Islet of Langerhans (tissue), 1 donor: ENCODE measurements at regions not wholly inside any gene's neighbourhood (a gene's known extent, or its start where the extent isn't known, plus 50 kb on each side); places are given as distances from the start of the nearest gene placed in this dataset.
"Not testable (repeated sequence)": the region's sequence is repeated elsewhere in the genome, so short reads cannot be mapped to it uniquely, and the experiment has no call there.

Source experiments
- FAIRE-seq: peaks from one replicate; lab custom pipeline; 2011; peaks lifted over from hg19 to GRCh38; lab: Jason Lieb, UNC

- FAIRE-seq = no peak
These were observed 226.1 kb downstream of the TLE3 start for GRCh38 chr15:69871511-69872134.

DNA sequence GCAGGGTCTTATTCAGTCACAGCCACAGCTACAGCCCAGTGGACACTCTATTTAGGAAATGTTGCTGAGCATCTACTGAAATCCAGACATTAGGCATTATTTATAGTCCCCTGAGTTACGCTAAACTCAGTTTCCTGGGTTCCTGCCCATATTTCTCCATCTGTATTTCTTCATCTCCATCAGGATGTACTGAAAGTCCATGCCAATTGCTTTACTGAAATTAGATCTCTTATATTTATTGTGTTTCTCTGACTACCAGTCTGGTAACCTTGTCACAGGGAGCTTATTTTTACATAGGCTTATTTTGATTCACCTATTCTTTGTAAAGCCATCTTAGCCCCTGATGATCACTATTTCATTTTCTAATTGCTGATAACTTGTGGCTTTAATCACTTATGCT, 223.9 kb downstream of the TLE3 start:
- no peak for FAIRE-seq

DNA sequence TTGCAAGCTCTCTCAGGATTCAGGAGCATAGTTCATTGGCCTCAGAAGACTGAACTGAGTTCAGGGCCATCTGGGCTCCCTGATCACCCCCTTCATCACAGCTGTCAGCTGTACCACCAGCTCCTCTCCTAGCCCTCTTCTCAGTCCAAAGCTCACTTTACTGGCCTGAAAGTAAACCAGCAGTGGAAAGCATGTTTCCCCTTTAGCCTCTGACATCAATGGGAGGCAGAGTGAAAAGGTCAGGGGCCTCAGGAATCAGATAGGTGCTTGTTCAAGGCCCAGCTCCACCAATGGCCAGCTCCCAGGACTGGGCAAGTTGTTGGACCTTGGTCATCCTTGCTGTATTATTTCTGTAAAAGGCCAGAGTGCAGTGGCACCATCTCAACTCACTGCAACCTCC, 223.4 kb downstream of the TLE3 start:
- no peak for FAIRE-seq

DNA sequence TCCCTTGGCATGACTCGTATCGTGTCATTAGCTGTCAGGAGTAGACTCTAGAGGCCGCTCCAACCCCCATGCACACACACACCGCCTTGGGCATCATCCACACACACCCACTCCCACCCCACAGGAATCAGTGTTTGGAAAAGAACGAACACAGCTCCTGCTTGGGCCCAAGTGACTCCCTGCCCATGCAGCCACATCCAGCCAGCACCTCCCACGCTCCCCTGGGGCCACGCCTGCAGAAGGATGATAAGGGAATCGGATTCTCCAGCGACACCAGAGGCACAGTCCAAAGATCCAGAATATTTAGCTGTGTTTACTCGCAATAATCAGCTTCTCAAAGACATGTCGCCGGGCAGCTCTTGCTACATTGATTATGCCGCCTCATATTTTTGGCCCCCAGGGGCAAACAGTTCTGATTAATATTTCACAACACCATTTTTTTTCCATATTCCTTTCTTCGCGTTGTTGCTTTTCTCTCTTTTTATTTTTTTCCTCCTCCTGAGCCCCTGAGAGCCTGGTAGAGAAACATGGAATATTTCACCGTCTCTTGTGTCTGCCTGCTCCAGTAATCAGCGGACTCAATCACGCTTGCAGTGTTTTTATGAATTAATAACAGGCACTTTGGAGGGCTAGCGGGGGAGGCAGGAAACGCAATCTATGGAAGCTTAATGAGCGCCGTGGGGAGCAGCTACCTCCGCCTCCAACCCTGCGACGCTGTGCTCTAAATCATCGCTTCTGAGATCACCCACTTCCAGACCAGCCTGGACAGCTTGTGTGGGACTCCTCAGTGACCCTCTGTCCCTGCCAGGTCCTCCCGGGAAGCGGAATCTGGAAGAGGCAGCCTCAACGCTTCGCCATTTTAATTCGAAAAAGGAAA, 221.4 kb downstream of the TLE3 start:
- no peak for FAIRE-seq

GRCh38 chr15:69879963-69880362, 217.8 kb downstream of the TLE3 start:
- FAIRE-seq = not testable (repeated sequence)

GRCh38 chr15:69880571-69881301, 217.0 kb downstream of the TLE3 start:
- FAIRE-seq = no peak

GRCh38 chr15:69881302-69881670, 216.4 kb downstream of the TLE3 start:
- FAIRE-seq = no peak

DNA sequence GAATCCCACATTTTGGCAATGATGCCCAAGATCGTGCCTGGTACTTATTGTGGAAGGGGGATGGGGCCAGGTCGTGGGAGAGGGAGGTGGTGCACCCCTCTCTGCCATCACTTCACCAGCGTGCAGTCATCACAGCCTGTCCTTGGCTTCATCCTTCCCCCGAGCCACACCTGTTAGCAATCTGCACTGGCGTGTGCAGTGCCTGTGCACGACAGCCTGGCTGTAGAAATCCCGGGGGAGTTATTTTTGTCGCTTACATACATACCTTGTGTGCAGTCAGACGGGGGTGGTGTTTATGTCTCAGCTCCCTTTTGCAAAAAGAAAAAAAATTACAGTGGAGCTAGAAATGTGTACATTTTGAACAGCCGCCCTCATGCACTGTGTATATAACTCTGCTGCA, 216.0 kb downstream of the TLE3 start:
- FAIRE-seq = no peak

GRCh38 chr15:69883306-69883705, 214.4 kb downstream of the TLE3 start:
- no peak for FAIRE-seq

DNA sequence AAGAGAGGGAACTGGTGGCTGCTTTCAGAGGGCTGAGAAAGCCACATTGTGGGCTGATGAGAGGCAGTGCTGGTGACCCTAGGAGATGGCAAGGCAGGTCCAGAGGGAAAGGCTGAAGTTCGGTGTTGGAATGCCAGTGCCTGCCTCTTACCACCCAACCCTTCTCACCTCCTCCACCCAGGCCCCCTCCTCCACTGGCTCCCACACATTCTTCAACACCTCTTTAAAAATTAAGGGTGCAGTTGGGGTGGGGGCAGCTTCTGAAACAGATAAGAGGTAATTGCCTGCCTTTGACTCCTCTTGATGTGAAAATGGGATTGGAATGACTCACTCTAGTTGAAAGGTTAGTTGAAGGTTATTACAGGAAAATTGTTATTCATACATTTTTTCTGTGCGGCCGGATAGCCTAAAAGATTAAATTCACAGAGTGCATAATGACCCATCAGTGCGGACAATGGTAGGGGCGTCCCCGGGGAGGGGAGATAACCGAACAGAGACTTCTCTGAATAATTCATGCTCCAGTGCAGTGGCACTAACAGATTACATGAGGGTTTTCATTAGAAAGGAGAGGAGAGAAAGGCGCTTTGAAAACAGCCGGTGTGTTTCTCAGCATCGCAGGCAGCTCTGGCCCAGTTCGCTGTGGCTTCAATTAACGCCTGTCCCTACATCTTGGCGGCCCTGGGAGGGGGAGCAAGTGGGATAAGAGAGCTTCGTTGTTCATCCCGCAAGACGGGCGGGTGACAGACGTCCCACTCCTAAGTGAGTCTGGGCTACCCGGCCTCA, 212.4 kb downstream of the TLE3 start:
- no peak for FAIRE-seq

DNA sequence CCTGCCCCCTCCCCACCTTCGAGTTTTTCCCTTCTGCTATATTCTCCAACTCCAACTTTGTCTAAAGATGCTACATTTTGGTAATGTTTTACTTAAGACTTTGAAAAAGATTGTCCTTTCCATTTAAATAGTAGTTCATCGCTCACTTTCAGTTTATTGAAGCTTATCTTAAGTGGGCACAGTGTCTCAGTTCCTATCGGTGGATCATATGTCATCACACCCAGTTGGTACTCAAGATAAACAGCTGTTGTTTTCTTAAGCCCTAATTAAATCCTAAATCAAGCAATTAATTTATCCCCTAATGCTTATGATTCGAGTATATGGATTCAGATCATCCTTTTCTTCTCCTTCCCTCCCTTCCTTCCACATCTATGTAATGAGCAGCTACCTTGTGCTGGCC, 210.7 kb downstream of the TLE3 start:
- FAIRE-seq = no peak

DNA sequence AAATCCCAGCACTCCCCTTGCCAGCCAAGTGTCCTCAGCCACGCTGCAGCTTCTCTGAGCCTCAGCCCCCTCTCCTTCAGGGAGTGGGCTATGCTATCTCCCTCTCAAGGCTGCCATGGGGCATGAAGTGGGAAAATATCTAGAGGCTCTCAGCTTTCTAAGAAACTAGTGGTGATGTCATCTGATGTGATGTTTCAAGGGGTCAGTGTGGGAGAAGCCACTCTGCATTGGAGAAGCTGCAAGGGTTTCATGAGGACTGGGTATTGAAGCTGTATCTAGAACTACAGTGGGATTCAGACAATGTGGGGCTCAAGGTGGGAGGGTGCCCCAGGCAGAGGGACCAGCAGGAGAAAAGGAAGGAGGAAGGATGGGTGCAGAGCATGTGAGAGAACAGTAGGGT, 210.2 kb downstream of the TLE3 start:
- FAIRE-seq = no peak

DNA sequence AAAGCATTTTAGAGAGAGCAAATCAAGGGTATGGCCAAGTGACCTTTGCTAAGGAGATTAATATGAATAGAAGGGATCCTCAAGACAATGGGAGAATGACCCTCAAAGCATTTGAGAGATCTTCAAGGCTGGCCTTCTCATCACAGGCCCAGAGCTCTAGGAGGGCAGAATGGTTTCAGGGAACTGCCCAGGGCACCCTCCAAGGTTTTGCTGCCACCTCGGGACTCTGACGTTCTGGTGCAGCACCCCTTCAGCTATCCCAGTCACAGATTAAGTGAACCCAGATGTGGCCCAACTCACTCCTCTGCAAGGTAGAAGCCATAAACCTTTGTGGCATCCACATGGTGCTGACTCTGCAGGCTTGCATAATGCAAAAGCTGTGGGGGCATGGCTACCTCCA, 209.3 kb downstream of the TLE3 start:
- FAIRE-seq = no peak

- no peak for FAIRE-seq
These were observed 206.6 kb downstream of the TLE3 start for GRCh38 chr15:69891070-69891536.

DNA sequence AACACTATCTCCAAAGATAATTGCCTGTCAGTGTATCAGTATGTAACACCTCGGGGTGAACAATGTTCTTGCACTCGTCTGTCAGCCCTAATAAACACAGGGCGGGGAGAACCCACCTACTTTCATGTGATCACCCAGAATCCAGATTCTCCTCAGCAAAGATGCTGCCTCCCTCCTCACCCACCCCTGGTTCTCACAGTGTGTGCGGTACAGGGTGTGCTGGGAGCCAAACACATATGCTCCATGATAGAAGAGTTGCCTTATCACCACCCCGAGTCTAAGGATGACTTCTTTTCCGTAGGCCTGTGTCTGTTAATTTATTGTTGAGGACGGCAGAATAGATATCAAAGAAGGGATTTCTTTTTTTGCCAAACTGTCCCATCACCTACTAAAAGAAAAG, 206.1 kb downstream of the TLE3 start:
- FAIRE-seq = no peak

DNA sequence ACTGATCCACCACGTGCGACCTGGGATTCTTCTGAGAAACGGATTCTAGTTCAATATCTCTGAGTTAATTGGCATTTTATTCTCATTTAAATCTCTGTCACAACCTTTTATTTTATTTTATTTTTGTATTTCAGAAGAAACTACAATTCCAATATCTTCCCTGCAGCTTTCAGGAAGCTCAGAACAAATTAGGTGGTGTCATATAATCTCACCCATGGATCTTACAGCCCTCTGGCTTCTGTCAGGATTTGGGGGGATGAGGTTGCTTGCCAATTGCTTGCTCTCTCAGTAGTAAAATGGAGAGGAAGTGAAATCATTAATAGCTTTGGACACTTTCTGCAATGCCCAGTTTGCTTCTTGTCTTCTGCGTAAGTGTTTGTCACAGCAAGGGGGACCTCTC, 205.4 kb downstream of the TLE3 start:
- FAIRE-seq = no peak

- no peak for FAIRE-seq
These were observed 204.6 kb downstream of the TLE3 start for GRCh38 chr15:69893086-69893485.

GRCh38 chr15:69893863-69894262, 203.9 kb downstream of the TLE3 start:
- no peak for FAIRE-seq

DNA sequence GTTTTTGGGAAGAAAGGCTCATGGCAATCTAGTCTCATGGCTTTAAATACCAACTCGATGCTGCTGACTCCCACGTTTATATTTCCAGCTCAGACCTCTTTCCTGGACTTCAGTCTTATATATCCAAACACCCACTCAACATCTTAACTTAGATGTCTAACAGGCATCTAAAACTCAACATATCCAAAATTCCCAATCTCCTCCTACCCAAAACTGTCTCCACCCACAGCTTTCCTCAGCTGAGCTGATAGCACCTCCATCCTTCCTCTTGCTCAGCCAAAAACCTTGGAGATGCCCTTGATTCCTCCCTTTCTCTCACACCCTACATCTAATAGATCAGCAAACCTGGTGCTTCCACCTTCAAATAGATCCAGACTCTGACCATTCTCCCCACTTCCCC, 202.5 kb downstream of the TLE3 start:
- FAIRE-seq = no peak

DNA sequence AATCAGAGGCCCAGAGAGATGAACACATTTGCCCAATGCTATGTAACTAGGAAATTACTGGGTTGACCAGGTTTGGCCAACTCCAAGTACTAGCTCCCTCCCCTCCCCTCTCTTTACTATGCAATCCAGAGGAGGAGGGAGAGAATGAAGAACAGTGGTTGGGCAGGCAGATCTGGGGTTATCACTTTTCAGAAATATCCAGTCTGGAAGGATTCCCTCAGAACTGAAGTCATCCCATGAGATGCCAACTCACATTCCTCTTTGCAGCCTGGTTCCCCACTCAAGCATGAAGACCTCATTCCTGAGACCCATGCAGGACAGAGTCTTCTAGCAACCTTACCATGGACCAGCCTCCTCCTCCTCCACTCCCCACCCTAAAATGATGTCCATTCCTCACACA, 201.1 kb downstream of the TLE3 start:
- no peak for FAIRE-seq

- no peak for FAIRE-seq
These were observed 200.7 kb downstream of the TLE3 start for GRCh38 chr15:69897061-69897460.

- FAIRE-seq = no peak
These were observed 200.1 kb downstream of the TLE3 start for GRCh38 chr15:69897471-69898237.
